GM18520 (cell line): ENCODE measurements at regions not wholly inside any gene's neighbourhood (a gene's known extent, or its start where the extent isn't known, plus 50 kb on each side); places are given as distances from the start of the nearest gene placed in this dataset.

ENCODE experiments used
- ATAC-seq: cut with Tn5 transposase; IDR thresholded peaks from one replicate; pipeline ENCODE4 v1.9.1; 2021; ENCODE audit not compliant: unreplicated experiment

DNA sequence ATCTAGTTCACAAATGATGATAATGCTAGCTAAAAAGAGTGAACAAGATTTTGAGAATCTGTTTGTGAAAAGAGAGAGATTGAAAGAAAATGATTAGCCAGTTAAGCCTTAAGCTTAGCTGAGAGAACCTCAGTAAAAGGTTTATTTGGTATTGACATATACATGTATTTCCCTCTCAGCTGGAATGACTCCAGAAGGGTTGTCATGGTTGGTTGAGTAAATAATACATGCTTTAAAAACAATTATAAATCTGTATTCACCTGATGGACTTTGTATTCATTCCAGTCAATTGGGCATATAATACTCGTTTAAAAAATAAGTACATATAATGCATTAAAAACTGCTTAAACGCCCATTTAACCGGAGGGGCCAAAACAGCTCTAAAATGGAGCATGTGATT lies 181.4 kb downstream of the GRB14 start:
- no peak for ATAC-seq

DNA sequence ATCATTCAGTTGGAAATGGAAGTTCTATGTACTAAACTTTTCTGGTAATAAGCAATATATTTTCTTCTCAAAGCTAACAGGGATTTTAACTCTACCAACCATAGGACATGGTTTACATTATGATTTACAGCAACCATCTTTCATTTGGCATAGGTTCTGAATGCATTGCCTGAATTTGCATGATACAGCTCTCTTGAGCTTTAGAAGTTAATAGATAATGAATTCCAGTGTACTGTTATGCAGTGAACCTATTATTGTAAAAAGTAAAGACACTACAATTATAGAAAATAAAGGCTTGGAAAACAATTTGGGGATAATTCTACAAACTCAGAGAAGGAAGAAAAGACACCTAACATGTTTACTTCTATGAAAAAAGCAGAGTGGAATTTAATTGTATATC lies 182.0 kb downstream of the GRB14 start:
- ATAC-seq: no peak

DNA sequence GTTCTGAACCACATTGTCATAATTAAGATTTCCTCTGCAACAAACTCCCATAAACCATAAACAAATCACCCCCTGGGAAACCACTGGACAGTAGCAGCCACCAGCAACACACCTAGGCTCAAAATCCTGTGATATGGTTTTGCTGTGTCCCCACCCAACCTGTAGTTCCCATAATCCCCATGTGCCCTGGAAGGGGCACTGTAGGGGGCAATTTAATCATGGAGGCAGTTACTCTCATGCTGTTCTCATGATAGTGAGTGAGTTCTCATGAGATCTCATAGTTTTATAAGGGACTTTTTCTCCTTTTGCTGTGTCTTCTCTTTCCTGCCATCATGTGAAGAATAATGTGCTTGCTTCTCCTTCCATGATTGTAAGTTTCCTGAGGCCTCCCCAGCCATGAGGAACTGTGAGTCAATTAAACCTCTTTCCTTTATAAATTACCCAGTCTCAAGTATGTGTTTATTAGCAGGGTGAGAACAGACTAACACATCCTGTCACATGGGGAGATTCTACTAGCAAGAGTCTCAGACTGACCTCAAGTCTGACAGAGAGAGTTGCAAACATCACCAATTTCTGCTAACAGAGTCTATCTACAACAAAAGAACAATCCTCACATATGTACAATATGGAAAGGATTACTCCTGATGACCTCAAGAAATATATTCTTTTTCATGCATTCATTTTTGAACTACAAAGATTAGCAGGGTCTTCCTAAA lies 182.6 kb downstream of the GRB14 start:
- no peak for ATAC-seq

DNA sequence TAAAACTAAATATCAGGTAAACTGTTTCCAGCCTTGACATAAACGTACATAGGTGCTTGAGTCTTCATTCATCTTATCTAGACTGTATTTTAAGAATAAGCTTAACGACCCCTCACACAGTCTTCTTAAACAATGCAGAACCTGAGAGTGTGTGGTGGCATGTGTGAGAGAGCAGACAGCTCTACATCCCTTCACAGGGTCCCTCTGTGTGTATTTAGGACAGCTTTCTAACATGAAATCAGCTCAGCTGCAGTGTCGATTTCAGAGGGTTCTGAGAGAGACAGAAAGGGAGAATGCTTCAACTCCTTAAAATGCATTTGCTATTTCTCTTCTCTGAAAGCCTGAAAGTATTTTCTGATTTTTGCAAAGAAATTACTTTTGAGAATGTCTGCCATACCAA lies 185.2 kb downstream of the GRB14 start:
- no peak for ATAC-seq

- no peak for ATAC-seq
Measured at GRCh38 chr2:164430166-164430783, 191.0 kb downstream of the GRB14 start.

GRCh38 chr2:164429354-164429753 lies 191.9 kb downstream of the GRB14 start:
- ATAC-seq: no peak

GRCh38 chr2:164427111-164427510 lies 194.2 kb downstream of the GRB14 start:
- no peak for ATAC-seq

DNA sequence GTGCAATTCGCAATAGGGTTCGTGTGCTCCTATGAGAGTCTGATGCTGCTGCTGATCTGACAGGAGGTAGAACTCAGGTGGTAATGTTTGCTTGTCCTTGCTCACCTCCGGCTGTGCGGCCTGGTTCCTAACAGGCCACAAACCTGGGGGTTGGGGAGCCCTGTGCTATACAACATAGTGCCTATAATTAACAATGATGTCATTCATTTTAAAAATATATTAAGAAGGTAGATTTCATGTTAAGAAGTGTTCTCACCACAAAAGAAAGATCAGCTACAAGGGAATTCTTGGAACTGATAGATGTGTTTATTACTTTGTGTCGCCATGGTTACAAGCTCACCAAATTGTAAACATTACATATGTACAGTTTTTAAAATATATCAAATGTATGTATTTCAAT lies 200.5 kb downstream of the GRB14 start:
- no peak for ATAC-seq

DNA sequence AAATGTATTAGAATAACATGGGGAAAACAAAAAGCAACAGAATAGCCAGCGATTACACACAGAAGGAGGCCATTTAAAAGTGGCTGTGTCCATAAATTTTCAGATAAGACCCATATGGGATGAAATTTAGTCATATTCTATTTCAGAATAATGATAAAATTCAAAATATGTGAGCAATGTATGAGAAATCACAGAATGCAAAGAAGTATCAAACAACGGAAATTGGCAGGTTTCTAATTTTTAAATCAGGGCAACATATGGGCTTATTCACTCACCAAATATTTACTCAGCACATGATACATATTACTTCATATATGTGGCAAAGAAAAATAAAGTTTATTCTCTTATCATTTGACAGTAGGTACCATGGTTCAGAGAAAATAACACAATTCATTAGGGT lies 208.5 kb downstream of the GRB14 start:
- ATAC-seq: no peak

- no peak for ATAC-seq
Measured at GRCh38 chr2:164389411-164389810, 231.9 kb downstream of the GRB14 start.

- ATAC-seq: peak; percentile 84
Measured at GRCh38 chr2:164388511-164388910, 232.8 kb downstream of the GRB14 start.

DNA sequence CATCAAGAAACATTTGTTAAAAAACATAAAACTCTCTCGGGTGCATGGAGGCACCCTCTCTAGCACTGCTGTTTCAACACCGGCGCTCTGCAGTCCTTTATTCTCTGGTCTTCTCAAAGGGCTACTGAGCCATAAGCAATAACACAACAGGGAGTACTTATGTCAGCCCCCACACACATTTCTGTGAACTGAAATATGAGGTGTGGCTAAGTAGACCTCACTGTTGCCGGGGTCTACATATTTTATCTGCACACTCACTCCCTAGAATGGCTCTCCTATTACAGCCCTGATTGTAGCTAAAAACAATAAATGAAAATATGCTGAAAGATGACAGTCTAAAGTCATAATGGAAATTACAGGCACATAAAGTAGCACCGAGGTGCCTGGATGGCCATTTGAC lies 235.1 kb downstream of the GRB14 start:
- no peak for ATAC-seq

DNA sequence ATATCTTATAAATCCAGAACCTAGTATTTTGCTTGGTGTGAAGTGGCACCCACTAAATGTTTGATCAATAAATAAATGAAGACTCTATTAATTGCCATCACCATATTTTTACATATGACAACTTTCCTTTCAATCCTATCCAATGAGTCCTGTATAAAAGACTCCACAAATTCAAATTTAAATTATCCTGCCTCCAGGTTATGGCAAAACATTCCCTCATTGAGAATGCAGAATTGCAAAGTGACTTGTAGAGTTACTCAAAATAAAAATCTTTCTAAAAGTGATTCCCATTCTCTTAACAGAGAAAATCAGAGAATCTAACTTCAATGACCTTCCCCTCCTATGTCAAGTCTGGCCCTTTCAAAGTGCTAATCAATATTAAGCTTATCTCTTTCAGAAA lies 236.8 kb downstream of the GRB14 start:
- no peak for ATAC-seq

DNA sequence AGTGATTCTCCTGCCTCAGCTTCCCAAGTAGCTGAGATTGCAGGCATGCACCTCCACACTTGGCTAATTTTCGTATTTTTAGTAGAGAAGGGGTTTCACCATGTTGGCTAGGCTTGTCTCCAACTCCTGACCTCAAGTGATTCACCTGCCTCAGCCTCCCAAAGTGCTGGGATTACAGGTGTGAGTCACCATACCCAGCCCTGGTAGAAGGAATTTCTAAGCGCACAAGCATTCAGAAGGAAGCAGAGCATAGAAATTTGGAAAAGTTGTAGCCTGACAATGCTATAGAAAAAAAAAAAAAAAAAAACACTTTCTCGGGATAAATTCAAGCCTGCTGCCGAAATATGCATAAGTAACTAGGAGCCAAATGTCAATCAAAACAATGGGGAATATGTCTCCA lies 249.4 kb downstream of the GRB14 start:
- no peak for ATAC-seq

DNA sequence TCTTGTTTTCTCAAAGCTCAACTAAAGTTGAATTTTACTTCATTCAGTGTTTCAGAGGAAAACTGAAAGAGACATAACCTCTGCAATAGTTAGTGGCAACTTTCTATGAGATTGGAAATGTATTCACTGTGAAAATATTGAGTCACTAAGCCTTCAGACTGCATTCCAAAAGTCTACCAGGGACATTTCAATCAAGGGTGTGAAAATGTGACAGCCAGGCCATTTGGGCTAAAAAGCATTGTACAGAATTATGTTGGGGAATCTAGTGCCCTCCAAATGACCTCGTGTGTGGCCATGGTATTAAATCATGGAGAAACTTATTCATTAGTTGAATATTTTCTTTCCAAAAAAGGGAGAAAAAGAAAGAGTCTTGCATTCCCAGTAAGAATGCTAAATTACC lies 251.9 kb downstream of the GRB14 start:
- no peak for ATAC-seq

DNA sequence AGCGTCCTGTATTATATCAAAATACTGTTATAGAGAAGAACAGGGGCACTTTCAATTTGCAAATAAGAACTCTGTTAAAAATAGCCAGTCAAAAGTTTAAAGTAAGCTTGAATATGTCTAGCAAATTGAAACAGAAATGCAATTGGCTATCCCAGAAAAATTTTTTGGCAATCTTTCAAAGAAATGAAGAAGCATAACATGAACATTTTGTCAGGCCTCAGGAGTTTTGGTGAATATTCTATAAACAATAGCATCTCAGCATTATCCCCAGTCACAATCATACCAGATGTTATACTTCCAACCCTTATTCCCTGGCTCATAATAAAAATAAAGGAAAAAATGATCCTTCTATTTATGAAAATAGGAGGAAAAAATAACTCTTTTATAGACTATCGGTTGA lies 252.4 kb downstream of the GRB14 start:
- ATAC-seq: no peak

GRCh38 chr2:164363646-164364045 lies 257.6 kb downstream of the GRB14 start:
- no peak for ATAC-seq

DNA sequence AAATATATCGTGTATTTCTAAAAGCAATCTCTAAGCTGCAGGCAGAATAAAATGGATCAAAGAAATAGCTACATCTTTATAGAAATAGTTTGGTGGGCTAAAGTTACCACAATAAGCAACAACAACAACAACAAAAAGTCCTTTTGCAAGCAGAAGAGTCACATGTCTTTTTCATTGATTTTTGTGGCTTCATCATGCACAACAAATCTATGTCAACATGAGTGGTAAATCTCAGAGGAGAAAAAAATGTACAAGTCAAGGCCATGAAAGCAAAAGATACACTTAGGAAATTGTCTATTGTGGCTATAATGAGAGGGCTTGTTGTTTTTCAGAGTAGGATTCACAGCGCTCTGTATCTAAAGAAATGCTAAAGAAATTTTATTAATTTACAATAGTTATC lies 269.7 kb downstream of the GRB14 start:
- no peak for ATAC-seq

DNA sequence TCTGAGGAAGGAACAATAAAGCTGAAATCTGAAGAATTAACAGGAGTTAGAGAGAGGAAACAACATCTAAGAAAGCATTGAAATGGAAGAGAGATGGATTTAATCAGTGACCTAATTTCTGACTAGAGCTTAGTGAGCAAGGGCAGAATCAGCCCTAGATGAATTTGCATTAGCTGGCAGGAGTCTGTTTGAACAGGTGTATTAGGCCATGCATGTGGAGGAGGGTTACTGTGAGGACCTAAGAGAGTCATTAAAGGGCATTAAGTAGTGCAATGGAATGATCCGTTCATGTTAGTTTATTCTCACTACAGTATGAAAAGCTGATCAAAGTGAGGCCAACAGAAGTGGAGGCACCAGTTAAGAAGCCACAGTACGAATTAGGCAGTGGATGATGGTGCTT lies 285.3 kb downstream of the GRB14 start:
- no peak for ATAC-seq

DNA sequence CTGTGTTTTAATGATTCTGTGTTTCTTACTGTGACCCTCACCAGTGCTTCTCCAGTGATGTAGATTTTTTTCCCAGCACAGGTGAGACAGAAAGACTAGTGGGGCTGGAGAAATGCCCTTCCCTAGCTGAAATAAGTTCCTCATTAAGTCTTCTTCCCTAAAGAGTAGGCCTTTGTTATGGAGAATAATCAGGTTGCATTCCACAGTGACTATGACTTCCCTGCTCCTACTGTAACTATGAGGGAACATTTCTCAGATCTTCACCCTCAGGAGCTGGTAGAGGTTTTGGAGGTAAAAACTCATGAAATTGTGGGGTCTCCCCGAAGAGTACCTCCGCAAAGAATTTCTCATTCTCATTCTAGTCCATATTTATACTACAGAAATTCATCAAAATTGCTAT lies 286.2 kb downstream of the GRB14 start:
- no peak for ATAC-seq

DNA sequence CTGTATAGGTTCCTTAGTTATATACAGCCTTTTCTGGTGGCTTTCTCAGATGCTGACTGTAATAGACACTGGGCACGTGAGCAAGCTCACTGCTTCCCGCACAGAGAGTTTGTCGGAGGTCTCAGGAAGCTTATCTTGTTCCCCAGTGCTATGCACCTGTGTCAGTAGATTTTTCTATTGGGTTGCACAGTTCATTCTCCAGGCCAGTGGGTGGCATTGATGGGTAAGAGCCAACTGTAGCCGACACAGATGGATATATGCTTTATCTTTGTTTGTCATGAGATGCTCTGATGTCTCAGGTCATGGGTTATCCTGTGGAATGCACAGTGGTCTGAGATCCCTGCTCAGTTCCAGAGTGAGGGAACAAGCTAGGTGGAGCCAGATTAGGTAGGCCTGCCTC lies 293.0 kb downstream of the GRB14 start:
- no peak for ATAC-seq

DNA sequence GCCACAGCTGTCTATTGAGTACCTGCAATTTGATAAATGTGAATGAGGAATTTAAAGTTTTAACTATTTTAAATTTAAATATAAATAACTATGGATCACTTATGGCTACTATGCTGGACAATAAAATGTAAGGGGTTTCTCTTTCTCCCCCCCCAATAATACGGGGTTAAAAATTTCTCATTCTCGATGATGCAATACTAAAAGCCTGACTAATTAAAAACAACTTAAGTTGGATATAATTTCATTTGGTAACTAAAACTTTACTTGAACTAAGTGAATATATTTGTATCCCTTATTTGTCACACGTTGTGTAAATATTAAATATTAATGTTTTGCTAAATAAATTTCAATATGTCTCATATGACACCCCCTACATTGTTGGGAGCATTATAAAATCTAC lies 297.3 kb downstream of the GRB14 start:
- ATAC-seq: no peak

GRCh38 chr2:164314148-164314547 lies 307.1 kb downstream of the GRB14 start:
- no peak for ATAC-seq
